HG02973 (cell line): ENCODE measurements at regions not wholly inside any gene's neighbourhood (a gene's known extent, or its start where the extent isn't known, plus 50 kb on each side); places are given as distances from the start of the nearest gene placed in this dataset.
"Not testable (repeated sequence)": the region's sequence is repeated elsewhere in the genome, so short reads cannot be mapped to it uniquely, and the experiment has no call there.

Experiments
- ATAC-seq: cut with Tn5 transposase; IDR thresholded peaks from one replicate; pipeline ENCODE4 v1.9.1; 2021; ENCODE audit warnings: moderate library complexity; ENCODE audit not compliant: unreplicated experiment

GRCh38 chr12:25615119-25615518 lies 62.0 kb upstream of the LMNTD1 start:
- no peak for ATAC-seq

DNA sequence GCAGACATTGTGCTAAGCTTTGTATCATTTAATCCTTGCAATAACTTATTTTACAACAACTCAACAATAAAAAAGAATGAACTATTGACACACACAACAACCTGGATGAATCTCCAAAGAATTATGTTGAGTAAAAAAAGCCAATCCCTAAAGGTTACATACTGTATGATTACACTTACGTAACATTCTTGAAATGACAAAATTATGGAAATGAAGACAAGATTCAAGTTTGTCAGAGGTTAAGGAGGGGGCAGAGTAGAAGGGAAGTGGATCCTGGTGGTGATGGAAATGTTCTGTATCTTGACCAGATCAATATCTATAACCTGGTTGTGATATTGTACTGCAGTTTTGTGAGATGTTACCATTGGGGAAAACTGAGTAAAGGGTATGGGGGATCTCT lies 63.2 kb upstream of the LMNTD1 start:
- no peak for ATAC-seq

- no peak for ATAC-seq
These were observed 64.9 kb upstream of the LMNTD1 start for GRCh38 chr12:25617991-25618390.

GRCh38 chr12:25623816-25624215 lies 70.7 kb upstream of the LMNTD1 start:
- ATAC-seq = no peak

GRCh38 chr12:25625146-25625545 lies 72.1 kb upstream of the LMNTD1 start:
- no peak for ATAC-seq

DNA sequence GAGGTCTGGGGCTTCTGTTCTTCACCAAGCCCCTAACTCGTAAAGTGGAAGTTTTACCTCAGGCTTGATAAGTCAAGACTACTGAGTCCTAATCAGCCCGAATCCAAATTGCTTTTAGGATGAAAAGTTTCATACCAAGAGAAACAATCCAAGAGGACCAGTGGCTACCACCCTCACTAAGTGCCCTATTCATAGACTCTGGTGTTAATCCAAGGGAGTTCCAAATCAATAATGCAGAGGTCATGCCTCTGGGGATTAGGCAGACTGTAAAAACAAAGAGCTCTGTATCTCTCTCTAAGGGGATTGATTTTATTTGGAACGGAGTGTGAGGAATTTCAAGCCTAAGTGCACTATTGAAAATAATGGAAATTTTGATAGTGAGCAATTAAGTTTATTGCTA lies 76.3 kb upstream of the LMNTD1 start:
- no peak for ATAC-seq

DNA sequence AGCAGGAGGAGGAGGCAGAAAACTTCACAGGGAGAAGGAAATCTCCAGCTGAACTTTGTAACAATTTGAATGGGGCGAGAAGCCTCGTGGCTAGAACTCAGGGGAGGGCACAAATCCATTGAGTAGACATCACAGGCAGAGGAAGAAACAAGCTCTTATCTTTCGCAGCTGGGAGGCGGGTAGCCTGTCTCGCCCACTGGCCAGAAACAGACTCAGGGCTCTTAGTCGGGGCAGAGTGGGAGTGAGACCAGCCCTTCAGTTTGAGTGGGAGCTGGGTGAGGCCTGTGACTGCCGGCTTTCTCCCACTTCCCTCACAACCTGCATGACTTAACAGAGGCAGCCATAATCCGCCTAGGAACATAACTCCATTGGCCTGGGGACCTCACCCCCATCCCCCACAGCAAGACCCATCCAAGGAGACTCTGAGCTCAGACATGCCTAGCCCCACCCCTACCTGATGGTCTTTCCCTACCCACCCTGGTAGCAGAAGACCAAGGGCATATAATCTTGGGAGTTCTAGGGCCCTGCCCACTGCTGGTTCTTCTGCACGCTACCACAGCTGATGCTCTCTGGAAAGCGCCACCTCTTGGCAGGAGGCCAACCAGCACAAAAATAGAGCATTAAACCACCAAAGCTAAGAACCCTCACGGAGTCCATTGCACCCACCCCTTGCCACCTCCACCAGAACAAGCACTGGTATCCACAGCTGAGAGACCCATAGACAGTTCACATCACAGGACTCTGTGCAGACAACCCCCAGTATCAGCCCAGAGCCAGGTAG lies 77.8 kb upstream of the LMNTD1 start:
- ATAC-seq = not testable (repeated sequence)

DNA sequence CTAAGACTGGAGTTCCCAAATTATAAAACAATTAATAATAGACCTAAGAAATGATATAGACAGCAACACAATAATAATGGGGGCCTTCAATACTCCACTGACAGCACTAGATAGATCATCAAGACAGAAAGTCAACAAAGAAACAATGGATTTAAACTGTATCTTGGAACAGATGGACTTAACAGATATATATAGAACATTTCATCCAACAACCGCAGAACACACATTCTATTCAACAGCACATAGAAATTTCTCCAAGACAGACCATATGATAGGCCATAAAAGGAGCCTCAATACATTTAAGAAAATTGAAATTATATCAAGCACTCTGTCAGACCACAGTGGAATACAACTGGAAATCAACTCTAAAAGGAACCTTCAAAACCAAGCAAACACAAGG lies 80.1 kb upstream of the LMNTD1 start:
- not testable (repeated sequence) for ATAC-seq

- no peak for ATAC-seq
These were observed 84.7 kb upstream of the LMNTD1 start for GRCh38 chr12:25637752-25638151.

DNA sequence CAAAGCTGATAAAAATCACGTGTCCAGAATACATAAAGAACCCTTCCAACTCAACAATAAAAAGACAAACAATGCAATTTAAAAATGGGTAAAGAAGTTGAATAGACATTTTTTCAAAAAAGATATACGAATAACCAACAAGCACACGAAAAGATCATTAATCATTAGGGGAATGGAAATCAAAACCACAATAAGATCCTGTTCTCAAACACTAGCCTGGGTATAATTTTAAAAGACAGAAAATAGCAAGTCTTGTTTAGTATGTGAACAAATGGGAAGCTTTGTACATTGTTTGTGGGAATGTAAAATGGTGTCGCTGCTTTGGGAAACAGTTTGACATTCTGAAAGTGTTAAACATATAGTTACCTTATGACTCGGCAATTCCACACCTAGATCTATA lies 86.3 kb upstream of the LMNTD1 start:
- no peak for ATAC-seq

DNA sequence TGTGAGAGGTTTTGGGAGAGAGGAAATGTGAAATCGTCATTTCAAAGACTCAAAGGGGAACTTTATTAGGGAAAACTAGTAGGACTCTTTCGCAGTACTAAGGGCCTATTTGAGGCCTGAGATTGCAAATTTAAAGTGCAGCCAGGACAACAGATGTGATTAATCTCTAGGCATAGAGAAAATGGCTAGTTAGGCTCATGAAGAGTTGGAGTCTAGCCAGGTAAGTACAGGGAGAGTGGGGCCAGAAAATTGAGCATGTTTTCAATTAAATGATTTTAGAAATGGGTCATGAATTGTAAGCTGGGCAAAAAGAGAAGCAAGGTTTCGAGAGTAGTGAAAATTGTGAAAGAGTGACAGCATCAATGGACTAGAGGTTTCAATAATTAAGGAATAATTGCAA lies 91.9 kb upstream of the LMNTD1 start:
- no peak for ATAC-seq

DNA sequence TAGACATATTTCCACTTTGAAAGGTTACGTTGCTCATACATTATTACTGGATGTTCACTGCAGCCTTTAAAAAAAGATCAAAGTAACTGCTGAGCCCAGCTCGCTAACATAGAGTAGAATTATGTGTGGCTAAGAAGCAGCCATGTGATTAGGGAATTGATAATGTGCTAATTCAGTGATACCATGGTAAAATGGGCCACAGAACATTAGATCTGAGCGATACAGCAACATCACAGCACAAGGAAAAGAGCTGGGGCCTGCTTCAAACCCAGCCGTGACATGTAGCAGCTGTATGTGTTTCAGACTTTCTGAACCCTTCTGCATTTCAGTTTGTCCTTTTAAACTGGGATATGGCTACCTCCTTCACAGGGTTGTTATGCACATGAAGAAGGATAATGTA lies 92.3 kb upstream of the LMNTD1 start:
- no peak for ATAC-seq

GRCh38 chr12:25651931-25652330 lies 98.8 kb upstream of the LMNTD1 start:
- ATAC-seq = no peak

GRCh38 chr12:25652371-25652770 lies 99.3 kb upstream of the LMNTD1 start:
- no peak for ATAC-seq

DNA sequence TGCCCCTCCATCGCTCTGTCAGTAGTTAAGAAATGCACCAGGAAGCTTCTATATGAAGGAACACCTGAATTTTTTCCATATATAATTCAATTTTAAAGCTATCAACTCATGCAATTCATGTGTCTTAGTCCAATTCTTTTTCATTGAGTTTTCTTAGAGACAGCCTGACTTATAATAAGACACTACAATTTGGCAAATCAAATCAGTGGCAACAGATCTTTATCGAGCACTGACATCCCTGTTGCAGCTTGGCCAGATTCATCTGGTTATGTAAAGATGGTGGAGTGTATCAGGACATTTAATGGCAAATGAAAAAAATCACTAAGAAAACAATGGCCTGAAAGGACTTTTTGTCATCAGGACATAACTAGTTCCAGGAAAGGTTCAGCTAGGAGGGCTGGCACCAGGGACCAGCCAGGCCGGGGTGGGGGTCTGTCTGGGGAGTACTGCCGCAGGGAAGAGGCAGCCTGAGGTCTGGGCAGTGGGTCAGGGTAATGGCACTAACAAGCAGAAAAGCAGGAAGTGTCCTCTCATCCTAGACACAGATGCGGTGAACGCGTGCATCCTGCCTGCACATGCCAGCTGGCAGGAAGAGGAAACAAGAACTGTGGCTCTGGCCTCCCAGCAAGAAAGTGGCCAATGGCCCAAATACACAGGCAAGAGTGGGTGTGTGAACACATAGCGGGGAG lies 100.5 kb upstream of the LMNTD1 start:
- no peak for ATAC-seq

DNA sequence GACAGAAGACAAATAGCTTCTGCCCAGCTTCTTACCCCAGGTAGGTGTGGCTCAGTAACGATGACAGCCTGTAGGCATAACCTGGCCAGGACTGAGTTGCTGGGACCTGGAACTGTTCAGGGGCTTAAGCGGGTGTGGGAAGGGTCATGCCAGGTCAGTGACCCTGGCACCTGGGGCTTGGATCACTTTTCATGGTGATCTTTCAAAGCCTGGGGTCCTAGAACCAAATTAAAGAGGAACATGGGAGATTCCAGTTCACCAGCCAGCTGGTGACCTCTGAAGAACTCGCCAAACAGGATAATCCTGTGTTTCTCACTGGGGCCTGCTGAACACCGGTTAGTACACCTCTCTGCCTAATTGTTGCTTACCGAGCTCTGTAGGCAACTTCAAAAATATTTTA lies 102.6 kb upstream of the LMNTD1 start:
- ATAC-seq = no peak

- no peak for ATAC-seq
These were observed 106.5 kb upstream of the LMNTD1 start for GRCh38 chr12:25659621-25660020.

DNA sequence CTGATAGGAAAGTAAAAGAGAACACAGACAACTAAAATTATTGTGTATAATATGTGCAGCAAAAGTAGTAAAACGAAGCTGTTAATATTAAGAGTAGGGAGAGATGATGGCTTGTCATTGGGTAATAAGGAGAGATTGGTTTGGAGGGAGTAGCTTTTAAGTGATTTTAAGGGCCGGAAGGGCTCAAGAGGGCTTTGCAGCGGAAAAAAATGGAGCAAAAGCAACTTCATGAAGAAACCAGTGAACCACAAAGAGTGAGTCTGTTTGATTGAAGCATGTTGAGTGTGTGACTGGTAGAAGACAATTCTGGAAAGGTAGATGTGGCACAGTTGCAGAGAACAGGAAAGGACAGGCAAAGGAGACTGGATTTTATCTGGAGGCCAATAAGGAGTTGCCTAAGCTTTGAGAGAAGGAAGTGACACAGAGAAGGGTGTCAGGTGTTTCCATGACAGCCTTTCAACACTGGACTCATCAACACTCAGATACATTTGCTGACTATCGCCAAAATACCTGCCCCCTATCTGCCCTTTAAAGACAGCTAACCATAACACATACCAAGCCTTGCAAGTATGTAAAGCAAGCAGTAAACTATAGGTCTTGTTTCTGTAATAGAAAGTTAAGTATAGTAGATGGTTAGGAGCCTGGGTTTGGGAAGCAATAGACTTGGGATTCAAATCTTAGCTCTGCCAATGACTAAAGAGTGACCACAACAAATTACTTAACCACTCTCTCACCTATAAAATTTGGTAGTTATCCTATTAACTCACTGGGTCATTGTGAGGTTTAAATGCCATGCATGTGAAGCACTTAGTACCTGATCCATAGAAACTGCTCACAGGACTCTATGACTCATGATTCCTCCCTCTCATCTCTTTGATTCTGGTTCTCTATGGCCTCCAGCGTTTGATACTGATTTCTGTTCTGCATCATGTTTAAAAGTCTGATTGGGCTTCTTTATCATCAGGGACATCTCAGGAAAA lies 117.3 kb upstream of the LMNTD1 start:
- ATAC-seq = no peak

DNA sequence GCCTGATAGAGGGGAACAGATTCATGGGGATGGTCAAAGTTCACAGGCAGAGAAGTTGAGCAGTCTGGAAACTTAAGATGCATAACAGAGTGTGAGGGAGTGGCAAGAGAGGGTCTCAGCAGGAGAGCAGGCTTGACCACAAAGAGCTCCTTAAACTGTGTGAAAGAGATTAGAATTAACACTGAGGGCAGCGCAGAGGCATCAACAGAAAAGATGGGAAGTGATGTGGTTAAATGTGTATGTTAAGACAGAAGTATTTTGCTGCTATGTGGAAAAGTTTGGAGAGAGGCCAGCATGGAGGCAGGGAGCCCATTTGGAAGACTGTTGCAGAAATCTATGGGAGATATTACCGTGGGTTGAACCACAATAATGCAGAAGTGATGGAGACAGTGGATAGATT lies 122.7 kb upstream of the LMNTD1 start:
- ATAC-seq = no peak

GRCh38 chr12:25677232-25677937 lies 124.3 kb upstream of the LMNTD1 start:
- no peak for ATAC-seq

DNA sequence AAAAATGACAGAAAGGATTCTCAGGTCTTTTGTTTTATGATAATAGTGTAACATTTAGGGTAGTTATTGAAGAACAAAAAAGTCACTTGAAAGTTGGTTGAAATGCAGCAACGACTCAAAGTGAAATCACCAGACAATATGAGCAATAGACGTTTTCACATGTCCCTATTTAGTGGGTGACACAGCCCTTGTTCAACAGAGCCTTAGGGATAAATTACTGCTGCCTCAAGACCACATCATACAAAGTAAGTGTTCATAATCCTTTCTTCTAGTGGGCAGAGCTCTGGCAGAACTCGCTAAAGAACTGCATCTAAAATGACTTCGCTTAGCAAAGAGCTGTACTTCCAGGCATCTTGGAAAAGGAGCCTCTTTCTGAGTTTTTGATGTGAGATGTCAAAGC lies 128.5 kb upstream of the LMNTD1 start:
- ATAC-seq = no peak
